ENCODE measurements at regions not wholly inside any gene's neighbourhood (a gene's known extent, or its start where the extent isn't known, plus 50 kb on each side); places are given as distances from the start of the nearest gene placed in this dataset.

GRCh38 chr2:107588181-107588580 lies 238.5 kb upstream of the RGPD4 start:
- Histone ChIP-seq H3K18ac (ENCODE audit: low read length) (no peak overlapping the region), H3K14ac (ENCODE audit: low read length) (no peak overlapping the region), H2AFZ (ENCODE audit: insufficient read depth, low read length, poor library complexity) (no peak overlapping the region), H4K91ac (ENCODE audit: low read depth, low read length) (no peak overlapping the region), H3K9me3 (ENCODE audit: insufficient read depth, low read depth, low read length) (peaks cover 2% of the 10 kb centered on the region), H3K79me1 (ENCODE audit: low read length) (no peaks in the 10 kb centered on the region), H3K4ac (ENCODE audit: low read depth, low read length) (no peak overlapping the region), H3K27ac (ENCODE audit: low read depth, low read length) (no peak overlapping the region), H4K12ac (ENCODE audit: low read depth, low read length) (no peak overlapping the region), H3K4me1 (ENCODE audit: control insufficient read depth in 1 of 2, insufficient read depth in 2 of 2, low read length in 2 of 2) (no peaks in the 10 kb centered on the region), H3K9ac (ENCODE audit: low read length) (no peak overlapping the region), H2BK120ac (ENCODE audit: insufficient read depth, low read length, poor library complexity) (no peak overlapping the region), H2BK12ac (ENCODE audit: low read length) (no peak overlapping the region), H3K4me2 (ENCODE audit: low read length) (no peak overlapping the region), H3K36me3 (ENCODE audit: control insufficient read depth in 1 of 2, insufficient read depth in 2 of 2, low read length in 2 of 2) (no peaks in the 10 kb centered on the region), H3K79me2 (ENCODE audit: control insufficient read depth, insufficient read depth, low read length, poor library complexity) (no peaks in the 10 kb centered on the region), H2BK5ac (ENCODE audit: low read depth, low read length, poor library complexity) (no peak overlapping the region), H3K23ac (ENCODE audit: low read length) (no peak overlapping the region), H2AK5ac (ENCODE audit: low read length) (no peak overlapping the region), H4K8ac (ENCODE audit: low read depth, low read length) (no peak overlapping the region), H3K4me3 (ENCODE audit: low read depth, low read length) (no peak overlapping the region), H3K27me3 (ENCODE audit: insufficient read depth, low read length) (no peaks in the 10 kb centered on the region)
- DNase-seq: no peak
- no CpG with 5 or more reads among the region's 5 CpGs for WGBS (ENCODE audit: extremely low coverage, insufficient coverage, insufficient read length)

- Histone ChIP-seq H2AK5ac (ENCODE audit: low read length) (no peak overlapping the region), H3K79me2 (ENCODE audit: control insufficient read depth, insufficient read depth, low read length, poor library complexity) (no peaks in the 10 kb centered on the region), H3K9me3 (ENCODE audit: insufficient read depth, low read depth, low read length) (peaks cover 2% of the 10 kb centered on the region), H3K23ac (ENCODE audit: low read length) (no peak overlapping the region), H3K18ac (ENCODE audit: low read length) (no peak overlapping the region), H3K4me2 (ENCODE audit: low read length) (no peak overlapping the region), H2BK5ac (ENCODE audit: low read depth, low read length, poor library complexity) (no peak overlapping the region), H2AFZ (ENCODE audit: insufficient read depth, low read length, poor library complexity) (no peak overlapping the region), H3K14ac (ENCODE audit: low read length) (no peak overlapping the region), H3K36me3 (ENCODE audit: control insufficient read depth in 1 of 2, insufficient read depth in 2 of 2, low read length in 2 of 2) (no peaks in the 10 kb centered on the region), H3K4me1 (ENCODE audit: control insufficient read depth in 1 of 2, insufficient read depth in 2 of 2, low read length in 2 of 2) (no peaks in the 10 kb centered on the region), H3K27ac (ENCODE audit: low read depth, low read length) (no peak overlapping the region), H4K8ac (ENCODE audit: low read depth, low read length) (no peak overlapping the region), H3K27me3 (ENCODE audit: insufficient read depth, low read length) (no peaks in the 10 kb centered on the region), H3K9ac (ENCODE audit: low read length) (no peak overlapping the region), H3K4me3 (ENCODE audit: low read depth, low read length) (no peak overlapping the region), H4K91ac (ENCODE audit: low read depth, low read length) (no peak overlapping the region), H2BK12ac (ENCODE audit: low read length) (no peak overlapping the region), H2BK120ac (ENCODE audit: insufficient read depth, low read length, poor library complexity) (no peak overlapping the region), H3K4ac (ENCODE audit: low read depth, low read length) (no peak overlapping the region), H3K79me1 (ENCODE audit: low read length) (no peaks in the 10 kb centered on the region), H4K12ac (ENCODE audit: low read depth, low read length) (no peak overlapping the region)
- DNase-seq: no peak
- no CpG with 5 or more reads among the region's 3 CpGs for whole genome bisulfite sequencing (ENCODE audit: extremely low coverage, insufficient coverage, insufficient read length)
These were observed 237.6 kb upstream of the RGPD4 start for GRCh38 chr2:107589079-107589491.

- Histone ChIP-seq H2BK12ac (ENCODE audit: low read length) (no peak overlapping the region), H2AFZ (ENCODE audit: insufficient read depth, low read length, poor library complexity) (no peak overlapping the region), H3K4me3 (ENCODE audit: low read depth, low read length) (no peak overlapping the region), H4K8ac (ENCODE audit: low read depth, low read length) (no peak overlapping the region), H3K27me3 (ENCODE audit: insufficient read depth, low read length) (no peaks in the 10 kb centered on the region), H3K79me2 (ENCODE audit: control insufficient read depth, insufficient read depth, low read length, poor library complexity) (no peaks in the 10 kb centered on the region), H3K36me3 (ENCODE audit: control insufficient read depth in 1 of 2, insufficient read depth in 2 of 2, low read length in 2 of 2) (no peaks in the 10 kb centered on the region), H3K27ac (ENCODE audit: low read depth, low read length) (no peak overlapping the region), H3K4me2 (ENCODE audit: low read length) (no peak overlapping the region), H4K91ac (ENCODE audit: low read depth, low read length) (no peak overlapping the region), H2BK5ac (ENCODE audit: low read depth, low read length, poor library complexity) (no peak overlapping the region), H3K14ac (ENCODE audit: low read length) (no peak overlapping the region), H3K9ac (ENCODE audit: low read length) (no peak overlapping the region), H3K23ac (ENCODE audit: low read length) (no peak overlapping the region), H3K9me3 (ENCODE audit: insufficient read depth, low read depth, low read length) (peaks cover 2% of the 10 kb centered on the region), H3K18ac (ENCODE audit: low read length) (no peak overlapping the region), H3K4ac (ENCODE audit: low read depth, low read length) (no peak overlapping the region), H2BK120ac (ENCODE audit: insufficient read depth, low read length, poor library complexity) (no peak overlapping the region), H3K4me1 (ENCODE audit: control insufficient read depth in 1 of 2, insufficient read depth in 2 of 2, low read length in 2 of 2) (no peaks in the 10 kb centered on the region), H4K12ac (ENCODE audit: low read depth, low read length) (no peak overlapping the region), H3K79me1 (ENCODE audit: low read length) (no peaks in the 10 kb centered on the region), H2AK5ac (ENCODE audit: low read length) (no peak overlapping the region)
- WGBS (ENCODE audit: extremely low coverage, insufficient coverage, insufficient read length): no CpG with 5 or more reads among the region's 3 CpGs
- peak in 1 of 2 donors; percentile 6 for DNase-seq
These were observed 235.0 kb upstream of the RGPD4 start for GRCh38 chr2:107591561-107592279.

GRCh38 chr2:107592280-107592624 lies 234.4 kb upstream of the RGPD4 start:
- Histone ChIP-seq H3K4me1 (ENCODE audit: control insufficient read depth in 1 of 2, insufficient read depth in 2 of 2, low read length in 2 of 2) (no peaks in the 10 kb centered on the region), H3K4me3 (ENCODE audit: low read depth, low read length) (no peak overlapping the region), H3K27ac (ENCODE audit: low read depth, low read length) (no peak overlapping the region), H3K14ac (ENCODE audit: low read length) (no peak overlapping the region), H3K18ac (ENCODE audit: low read length) (no peak overlapping the region), H3K79me2 (ENCODE audit: control insufficient read depth, insufficient read depth, low read length, poor library complexity) (no peaks in the 10 kb centered on the region), H4K12ac (ENCODE audit: low read depth, low read length) (no peak overlapping the region), H3K9ac (ENCODE audit: low read length) (no peak overlapping the region), H3K79me1 (ENCODE audit: low read length) (no peaks in the 10 kb centered on the region), H4K91ac (ENCODE audit: low read depth, low read length) (no peak overlapping the region), H2BK12ac (ENCODE audit: low read length) (no peak overlapping the region), H3K4ac (ENCODE audit: low read depth, low read length) (no peak overlapping the region), H3K4me2 (ENCODE audit: low read length) (no peak overlapping the region), H3K36me3 (ENCODE audit: control insufficient read depth in 1 of 2, insufficient read depth in 2 of 2, low read length in 2 of 2) (no peaks in the 10 kb centered on the region), H3K23ac (ENCODE audit: low read length) (peak overlapping the region; percentile 64), H2AK5ac (ENCODE audit: low read length) (no peak overlapping the region), H3K9me3 (ENCODE audit: insufficient read depth, low read depth, low read length) (peaks cover 2% of the 10 kb centered on the region), H2AFZ (ENCODE audit: insufficient read depth, low read length, poor library complexity) (no peak overlapping the region), H2BK5ac (ENCODE audit: low read depth, low read length, poor library complexity) (no peak overlapping the region), H4K8ac (ENCODE audit: low read depth, low read length) (no peak overlapping the region), H2BK120ac (ENCODE audit: insufficient read depth, low read length, poor library complexity) (no peak overlapping the region), H3K27me3 (ENCODE audit: insufficient read depth, low read length) (no peaks in the 10 kb centered on the region)
- no CpG with 5 or more reads among the region's 4 CpGs for WGBS (ENCODE audit: extremely low coverage, insufficient coverage, insufficient read length)
- no peak for DNase-seq

All from trophoblast cell (in vitro differentiated cells and primary cell).